GM18519 (cell line): ENCODE measurements at regions not wholly inside any gene's neighbourhood (a gene's known extent, or its start where the extent isn't known, plus 50 kb on each side); places are given as distances from the start of the nearest gene placed in this dataset.

Experiments used
- ATAC-seq: cut with Tn5 transposase; IDR thresholded peaks from one replicate; pipeline ENCODE4 v1.9.1; 2021; ENCODE audit warnings: mild to moderate bottlenecking, moderate library complexity; ENCODE audit not compliant: unreplicated experiment, low FRiP score

DNA sequence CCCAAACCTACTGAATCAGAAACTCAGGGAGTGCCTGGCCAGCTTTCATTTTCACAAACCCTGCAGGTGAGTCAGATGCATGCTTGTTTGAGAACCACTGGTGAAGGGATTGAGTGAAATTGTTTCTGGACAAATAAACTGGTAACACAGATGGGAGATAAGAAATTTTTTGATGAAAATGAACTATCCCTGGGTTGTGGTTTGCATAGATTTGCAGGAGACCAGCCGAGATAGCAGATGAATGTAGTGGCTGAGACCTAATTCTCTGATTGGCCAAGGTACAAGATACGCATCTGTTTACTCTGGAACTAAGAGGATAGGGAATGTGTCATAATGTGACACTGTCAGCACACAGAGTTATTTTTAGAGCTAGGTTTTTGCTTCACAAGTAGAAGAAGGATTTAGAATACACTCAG is 117.8 kb upstream of the NOCT start:
- ATAC-seq = no peak

DNA sequence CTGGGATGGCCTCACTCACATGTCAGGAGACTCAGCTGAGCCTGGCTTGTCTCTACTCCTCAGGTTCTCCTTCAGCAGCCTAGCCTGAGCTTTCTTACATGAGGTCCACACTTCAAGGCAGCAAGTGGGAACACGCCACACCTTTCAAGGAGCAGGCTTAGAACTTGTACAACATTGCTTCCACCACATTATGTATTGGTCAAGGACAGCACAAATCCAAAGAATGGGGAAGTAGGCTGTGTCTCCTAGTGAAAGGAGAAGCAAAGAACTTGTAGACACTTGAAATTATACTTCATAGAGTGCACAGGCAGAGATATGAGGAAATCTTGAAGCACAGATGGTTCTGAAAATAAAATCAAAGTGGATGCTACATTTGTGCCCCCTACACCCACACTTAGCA is 120.9 kb upstream of the NOCT start:
- ATAC-seq = no peak

DNA sequence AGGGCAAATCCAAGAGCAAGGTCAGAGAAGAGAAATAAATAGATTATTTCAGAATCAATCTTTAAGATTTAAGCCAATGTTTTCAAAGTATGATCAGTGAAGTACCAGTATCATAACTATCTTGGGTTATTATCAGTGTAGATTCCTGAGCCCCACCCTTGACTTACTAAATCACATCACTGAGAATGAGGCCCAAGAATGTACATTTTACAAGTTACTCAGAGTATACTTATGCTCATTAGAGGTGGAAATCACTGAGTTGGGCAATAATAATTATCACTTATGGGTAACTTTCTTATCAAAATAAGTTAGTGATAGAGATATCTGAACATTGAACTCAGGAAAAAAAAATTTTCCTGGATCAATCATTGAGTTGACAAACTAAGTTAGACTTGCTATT is 121.6 kb upstream of the NOCT start:
- ATAC-seq = no peak

DNA sequence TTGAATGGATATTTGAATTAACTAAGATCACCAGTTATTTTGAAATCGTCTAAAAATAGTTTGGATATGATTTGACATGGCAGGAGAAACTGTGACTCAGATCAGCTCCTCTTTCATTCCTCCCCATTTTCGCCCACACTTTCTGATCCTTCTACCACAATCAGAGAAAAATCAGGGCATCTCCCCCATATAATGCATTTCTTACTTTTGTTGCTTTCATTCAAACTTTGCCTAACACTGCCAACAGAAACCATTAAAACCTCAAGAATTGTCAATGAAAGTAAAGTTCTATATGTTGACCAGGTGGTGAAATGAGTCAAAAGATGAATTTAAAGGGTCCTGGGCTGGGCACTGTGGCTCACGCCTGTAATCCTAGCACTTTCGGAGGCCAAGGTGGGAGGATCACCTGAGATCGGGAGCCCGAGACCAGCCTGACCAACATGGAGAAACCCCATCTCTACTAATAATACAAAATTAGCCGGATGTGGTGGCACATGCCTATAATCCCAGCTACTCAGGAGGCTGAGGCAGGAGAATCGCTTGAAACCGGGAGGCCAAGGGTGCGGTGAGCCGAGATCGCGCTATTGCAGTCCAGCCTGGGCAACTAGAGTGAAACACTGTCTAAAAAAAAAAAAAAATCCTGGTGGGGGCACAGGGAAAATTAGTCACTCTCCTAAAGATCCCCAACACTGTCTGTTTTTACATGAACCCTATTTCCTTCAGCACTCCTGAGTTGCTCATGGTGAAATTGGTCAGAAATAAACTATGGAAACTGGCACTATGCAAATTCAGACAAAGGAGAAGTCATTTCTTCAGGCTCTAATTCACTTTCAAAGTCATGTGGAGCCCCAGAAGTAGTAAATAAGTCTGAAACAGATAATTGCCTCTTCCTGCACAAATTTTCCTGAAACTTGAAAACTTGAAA is 122.8 kb upstream of the NOCT start:
- no peak for ATAC-seq

DNA sequence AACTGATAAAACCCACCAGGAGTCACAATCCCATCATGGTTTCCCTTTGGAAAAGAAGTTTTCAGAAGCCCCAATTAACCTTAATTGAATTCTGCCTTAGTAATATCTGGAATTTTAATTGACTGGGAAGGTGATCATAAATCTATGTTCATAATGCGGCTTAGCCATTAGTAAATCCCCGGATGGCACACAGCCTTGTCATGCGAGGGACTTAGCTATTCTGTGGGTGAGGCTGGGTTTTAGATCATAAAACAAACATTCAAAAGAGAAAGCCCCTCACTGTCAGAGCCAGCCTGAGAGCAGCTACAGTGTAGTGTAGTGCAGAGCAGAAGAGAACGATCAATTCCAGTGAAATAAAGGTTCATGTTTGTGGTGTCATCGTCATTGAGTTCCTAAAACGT is 124.0 kb upstream of the NOCT start:
- no peak for ATAC-seq

DNA sequence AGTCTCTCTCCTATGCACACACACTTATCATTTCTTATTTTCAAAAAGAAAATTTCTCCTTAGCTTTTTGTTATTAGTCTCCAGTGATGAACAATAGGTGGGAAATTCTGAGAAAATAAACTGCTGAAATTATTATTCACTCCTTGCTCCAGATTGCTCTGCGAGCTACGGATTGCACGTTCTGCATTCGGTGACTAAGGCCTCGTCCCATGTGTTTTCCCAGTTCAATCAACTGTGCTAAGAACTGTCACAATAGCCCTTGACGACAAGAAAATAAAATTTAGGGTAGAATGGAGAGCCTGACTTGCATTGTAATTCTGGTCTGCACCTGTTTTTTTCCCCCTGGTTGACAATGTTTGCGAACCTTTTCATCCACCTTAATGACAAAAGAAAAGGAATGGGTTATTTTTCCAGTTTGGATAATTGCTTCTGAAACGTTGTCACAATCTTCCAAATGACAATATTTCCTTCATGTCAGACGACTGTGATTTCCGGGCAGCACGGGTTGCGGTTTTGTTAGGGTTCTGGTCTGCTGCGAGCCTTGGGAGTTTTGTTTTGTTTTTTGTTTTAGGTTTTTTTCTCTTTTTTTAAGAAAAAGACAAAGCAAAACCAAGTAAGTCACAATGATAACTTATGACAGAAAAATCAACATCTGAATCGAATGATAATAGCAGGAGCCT is 124.5 kb upstream of the NOCT start:
- no peak for ATAC-seq

DNA sequence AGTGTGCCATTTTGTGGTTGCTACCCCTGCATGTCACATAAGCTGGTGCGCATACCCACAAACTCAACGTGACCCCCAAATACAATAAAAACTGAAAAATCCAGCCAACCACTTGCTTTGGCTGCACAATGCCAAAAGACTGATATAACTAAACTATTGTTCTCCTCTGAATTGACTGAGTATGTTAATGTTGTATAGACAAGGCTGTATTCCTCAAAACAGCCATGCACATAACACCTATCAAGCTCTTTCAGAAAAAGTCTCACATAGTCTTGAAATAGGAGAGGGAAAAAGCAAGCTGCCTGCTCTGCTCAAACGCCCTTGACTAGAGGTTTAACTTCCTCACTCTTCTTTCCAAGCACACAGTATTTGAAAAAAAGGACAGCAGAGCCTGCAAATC is 126.4 kb upstream of the NOCT start:
- ATAC-seq = no peak

DNA sequence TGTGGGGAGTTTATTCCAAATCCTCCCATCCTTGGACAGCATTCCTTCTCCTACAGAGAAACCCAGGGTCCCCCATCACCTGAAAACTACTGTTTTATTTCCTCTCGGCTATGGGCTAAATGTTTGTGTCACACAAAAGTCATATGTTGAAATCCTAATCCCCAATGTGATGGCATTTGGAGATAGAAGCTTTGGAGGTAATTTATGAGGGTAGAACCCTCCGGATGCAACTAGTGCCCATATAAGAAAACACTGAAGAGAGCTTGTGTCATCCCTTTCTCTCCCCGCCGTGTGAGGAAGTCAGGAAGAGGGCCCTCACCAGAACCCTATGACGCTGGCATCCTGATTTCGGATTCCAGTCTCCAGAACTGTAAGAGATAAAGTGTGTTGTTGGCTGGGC is 127.8 kb upstream of the NOCT start:
- no peak for ATAC-seq

DNA sequence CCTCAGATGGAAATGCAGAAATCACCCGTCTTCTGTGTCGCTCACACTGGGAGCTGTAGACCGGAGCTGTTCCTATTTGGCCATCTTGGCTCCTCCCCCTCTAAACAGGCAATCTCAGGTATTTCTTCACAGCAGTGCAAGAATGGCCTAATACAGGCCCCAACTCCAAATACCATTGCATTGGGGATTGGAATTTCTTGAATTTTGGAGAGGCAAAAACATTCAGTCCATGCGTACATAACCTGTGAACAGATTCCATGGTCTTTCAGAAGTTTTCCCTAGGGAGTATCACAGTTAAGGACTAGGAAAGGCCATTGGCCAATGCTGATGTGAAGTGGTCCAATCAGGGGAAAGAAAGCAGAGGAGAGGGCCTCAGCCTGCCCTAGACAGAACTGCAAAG is 128.2 kb upstream of the NOCT start:
- ATAC-seq = no peak

DNA sequence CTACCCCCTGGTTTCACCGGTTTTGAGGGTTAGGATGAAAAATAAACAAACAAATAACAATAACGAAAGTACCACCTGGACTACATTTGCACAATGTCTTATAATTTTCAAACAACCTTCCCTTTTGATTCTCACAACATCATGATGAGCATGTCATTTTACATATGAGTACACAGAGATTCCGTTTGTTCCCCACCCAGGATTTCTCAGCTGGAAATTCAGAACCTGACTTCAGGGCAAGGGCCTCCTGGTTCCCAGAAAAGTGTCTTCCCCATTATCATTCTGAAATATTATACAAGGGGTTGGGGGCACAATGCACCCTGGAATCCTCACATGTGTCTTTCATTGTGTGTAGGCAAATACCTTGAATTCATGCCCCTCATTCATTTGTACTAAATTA is 135.8 kb upstream of the NOCT start:
- ATAC-seq = no peak

DNA sequence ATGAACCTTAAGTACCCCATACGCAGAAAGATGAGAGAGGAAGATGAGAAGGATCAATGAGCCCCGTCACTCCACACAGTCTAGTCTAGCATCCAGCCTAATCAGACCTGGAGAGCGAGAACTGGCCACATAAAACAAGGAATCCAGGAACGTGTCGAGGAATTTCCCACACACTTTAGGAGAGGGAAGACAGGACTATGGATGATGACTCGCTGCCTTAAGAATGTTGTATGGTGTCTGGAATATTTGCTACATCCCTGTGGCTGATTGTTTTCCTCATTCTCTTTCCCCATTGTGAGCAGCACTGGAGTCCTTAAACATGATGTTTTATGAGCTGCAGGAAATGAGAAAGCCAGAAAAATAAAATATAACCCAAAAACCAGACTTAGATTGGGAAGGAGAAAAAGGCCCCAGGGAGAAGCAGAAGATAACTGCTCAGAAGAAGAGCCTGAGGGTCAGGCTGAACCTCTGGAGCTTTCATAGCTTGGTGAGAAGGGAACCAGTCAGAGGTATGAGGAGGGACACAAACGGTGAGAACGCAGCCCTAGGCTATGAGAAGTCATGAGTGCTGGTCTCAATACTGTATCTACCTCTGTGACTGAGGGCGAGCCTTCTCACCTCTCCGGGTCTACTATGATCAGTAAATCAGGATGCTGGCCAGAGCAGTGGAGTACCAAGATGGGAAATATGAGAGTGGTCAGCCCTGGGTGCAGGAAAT is 139.5 kb upstream of the NOCT start:
- no peak for ATAC-seq

DNA sequence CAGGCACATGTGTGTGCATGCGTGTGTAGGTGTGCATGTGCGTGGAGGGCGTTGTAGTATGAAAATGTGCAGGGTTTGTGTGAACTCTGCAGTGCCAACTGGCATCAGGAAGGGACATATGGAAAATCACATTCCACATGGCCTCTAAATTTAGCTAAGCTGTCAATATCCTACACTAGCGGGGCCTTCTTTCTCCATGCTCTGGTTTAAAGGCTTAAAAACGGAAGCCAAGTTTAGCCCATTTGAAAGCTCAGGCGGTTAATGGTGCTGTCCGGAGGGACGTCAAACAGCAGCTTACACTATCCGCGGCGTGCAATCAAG is 144.1 kb upstream of the NOCT start:
- ATAC-seq = no peak

DNA sequence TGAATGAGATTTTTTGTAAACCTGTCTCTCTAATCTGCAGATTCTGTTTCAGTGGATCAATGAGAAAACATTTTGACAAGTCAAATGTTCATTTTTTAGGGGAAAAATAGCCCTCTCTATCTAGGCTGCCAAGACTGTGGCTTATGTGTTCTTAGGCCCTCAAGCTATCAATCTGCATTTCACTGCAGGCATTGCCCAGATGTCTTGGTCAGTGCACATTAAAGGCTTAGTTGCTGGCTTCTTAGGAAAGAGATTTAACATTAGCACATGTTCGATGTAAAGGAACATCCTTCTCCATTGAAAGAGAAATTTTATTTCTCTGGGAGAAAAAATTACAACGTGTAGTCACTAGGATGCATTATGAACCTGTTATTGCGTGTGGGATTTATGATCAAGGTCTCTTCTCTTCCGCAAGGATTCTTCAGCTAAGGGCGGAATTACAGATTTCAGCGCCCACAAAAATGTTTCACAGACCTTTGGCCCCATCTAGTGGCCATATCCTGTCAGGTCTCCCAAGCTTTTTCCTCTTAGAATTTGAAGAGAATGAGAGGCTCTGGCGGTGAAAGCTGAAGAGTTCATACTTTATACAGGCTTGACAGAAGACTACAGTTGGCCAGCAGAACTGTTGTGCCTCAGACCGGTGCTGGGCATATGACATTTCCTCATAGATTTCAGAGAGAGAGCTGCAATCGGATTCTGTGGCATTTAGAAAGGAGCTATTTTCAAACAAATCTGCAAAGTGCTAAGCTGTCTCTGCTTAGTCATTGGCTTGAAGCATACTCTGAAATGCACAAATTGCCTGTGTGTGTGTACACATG is 144.6 kb upstream of the NOCT start:
- peak; percentile 80 for ATAC-seq

DNA sequence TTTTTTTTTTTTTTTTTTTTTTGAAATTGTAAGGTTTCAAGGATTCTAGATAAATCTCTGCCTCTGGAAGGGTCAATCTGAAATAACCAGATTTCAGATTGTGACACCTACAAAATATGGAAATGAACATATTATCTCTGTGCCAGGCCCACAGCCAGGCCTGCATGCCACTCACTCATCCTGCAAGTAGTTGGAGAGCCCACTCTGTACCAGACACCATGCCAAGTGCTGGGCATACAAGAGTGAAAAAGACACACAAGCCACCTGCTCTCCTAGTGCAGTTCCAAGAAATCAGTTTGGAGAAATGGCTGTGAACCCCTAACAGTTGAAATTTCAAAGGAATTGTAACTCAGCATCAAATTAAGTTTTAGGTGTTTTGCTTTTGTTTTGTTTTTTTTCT is 145.9 kb upstream of the NOCT start:
- no peak for ATAC-seq

DNA sequence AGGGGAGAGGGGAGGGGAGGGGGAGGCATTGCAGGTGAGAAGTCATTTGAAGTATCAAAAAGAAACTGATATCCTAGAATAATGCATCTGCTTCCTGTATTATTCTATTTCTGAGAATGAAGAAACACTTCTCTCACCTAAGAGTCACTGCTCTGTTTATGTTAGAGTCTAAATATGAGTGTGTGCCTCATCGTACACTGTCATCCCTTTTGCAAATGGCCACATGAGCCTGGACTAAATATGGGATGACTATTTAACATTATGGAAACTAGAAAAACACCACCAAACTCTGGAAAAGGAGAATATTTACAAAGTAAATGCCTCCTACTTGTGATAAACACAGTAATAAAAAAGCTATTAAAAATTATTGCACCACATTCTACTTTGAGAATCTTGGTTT is 146.4 kb upstream of the NOCT start:
- ATAC-seq = no peak

DNA sequence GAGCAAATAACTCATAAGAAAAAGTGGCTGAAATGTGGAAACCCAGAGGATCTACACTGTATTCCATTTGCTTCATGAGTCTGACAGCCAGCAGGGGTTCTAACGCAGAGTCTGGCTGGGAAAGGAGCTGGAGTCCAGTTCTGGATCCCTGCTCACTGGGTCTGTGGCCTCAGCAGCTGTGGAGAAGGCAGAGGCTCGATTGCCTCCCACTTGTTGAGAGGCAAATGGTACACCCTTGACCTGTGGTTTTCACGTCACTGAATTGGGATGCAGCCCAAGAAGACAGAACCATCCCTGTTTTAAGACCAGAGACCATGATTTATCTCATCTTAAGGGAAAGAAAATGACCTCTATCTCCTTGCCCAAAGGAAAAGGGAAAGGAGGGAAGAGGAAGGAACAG is 147.0 kb upstream of the NOCT start:
- no peak for ATAC-seq

DNA sequence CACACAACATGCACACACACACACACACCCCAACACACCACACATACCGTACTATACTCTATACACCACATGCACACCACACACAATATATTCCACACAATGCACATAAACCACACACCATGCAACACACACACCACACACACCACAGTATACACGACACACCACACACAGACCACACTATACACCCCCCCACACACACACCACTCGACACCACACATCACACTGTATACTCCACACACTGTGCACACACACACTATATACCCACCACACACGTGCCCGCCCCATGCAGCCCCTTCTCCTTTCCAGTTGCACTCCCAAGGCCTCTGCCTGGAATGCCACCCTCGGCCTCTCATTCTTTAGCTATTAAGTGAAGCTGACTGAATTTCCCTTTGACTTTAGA is 148.2 kb upstream of the NOCT start:
- no peak for ATAC-seq

DNA sequence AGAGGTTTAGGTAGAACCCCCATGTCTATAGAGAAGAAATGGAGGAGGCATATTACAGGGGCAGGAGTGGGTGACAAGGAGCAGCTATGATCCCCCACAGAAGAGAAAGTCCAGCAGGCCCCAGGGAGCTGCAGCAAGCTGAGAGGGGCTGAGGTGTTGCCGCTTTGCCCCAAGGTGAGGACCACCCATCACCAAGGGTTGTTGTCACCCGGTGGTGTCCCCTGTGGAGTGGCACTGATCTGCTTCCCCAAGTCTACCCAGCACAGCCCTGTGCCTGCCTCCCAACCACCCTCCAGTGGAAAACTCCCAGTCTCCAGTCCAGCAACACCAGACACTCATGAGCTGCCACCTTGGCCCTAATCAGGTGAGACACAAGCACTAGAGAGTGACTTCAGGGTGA is 149.3 kb upstream of the NOCT start:
- ATAC-seq = no peak

DNA sequence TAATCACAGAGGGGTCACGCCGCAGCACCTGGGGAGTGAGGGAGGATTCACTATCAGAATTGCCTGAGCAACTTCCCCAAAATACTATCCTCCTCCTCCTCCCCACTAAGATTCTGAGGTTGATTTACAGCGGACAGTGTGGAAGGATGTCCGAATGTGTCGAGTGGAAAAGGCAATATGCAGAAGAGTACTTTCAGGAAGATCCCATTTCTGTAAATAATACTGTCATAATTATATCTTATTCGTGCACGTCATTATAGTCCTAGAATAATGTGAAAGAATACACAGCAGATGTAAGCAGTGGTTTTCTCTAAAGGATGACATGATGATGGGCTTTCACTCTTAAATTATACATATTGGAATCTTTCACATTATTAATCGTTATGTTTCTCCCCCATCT is 149.8 kb upstream of the NOCT start:
- no peak for ATAC-seq

DNA sequence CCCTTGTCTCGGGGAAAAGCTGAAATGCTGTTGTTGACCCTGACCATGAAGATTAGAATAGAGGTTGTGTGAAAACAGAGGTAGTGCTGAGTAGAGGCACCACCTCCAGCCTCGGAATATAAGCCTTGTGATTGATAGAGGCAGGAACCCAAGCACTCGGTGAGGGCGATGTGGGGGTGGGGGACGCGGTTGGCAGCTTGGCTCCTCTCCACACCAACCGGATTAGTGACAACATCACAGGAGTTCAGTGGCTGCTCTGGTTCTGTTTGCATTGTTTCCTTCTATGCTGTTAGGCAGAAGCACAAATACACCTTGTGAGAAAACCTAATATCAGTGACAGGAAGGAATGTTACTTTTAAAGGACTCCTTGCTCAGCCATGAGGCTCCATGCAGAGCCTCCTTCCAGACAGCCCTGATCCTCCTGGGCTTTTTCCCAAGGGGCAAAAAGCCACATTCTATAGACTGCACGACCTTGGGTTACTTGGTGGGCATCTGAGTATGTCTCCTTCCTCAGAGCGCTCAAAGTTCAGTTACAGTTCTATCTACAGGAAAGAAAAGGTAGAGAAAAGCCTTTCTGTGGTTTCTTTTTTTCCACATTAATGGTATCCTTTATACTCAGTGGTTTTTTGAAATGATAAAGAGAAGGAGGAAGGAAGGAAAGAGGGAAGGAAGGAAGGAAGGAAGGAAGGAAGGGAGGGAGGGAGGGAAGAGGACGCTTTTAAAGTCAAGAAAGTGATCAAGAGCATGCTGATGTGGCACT is 150.4 kb upstream of the NOCT start:
- no peak for ATAC-seq
